GM19455 (cell line): ENCODE measurements at regions not wholly inside any gene's neighbourhood (a gene's known extent, or its start where the extent isn't known, plus 50 kb on each side); places are given as distances from the start of the nearest gene placed in this dataset.

Experiments
- ATAC-seq: cut with Tn5 transposase; IDR thresholded peaks from one replicate; pipeline ENCODE4 v1.9.1; 2021; ENCODE audit not compliant: unreplicated experiment

- no peak for ATAC-seq
Observed at GRCh38 chr13:40136896-40137295, 481.4 kb downstream of the COG6 start.

GRCh38 chr13:40137400-40137799 is 481.9 kb downstream of the COG6 start:
- no peak for ATAC-seq

- no peak for ATAC-seq
Observed at GRCh38 chr13:40139896-40140520, 484.5 kb downstream of the COG6 start.

- ATAC-seq, result no peak
Observed at GRCh38 chr13:40141859-40142555, 486.5 kb downstream of the COG6 start.

GRCh38 chr13:40143106-40143505 is 487.6 kb downstream of the COG6 start:
- no peak for ATAC-seq

GRCh38 chr13:40143559-40143958 is 488.1 kb downstream of the COG6 start:
- ATAC-seq, result no peak

- no peak for ATAC-seq
Observed at GRCh38 chr13:40145139-40145538, 489.7 kb downstream of the COG6 start.

GRCh38 chr13:40146063-40146462 is 490.6 kb downstream of the COG6 start:
- no peak for ATAC-seq

GRCh38 chr13:40146611-40147117 is 491.2 kb downstream of the COG6 start:
- ATAC-seq, result no peak

GRCh38 chr13:40148101-40148500 is 492.6 kb downstream of the COG6 start:
- ATAC-seq, result no peak

- no peak for ATAC-seq
Observed at GRCh38 chr13:40148742-40149141, 493.3 kb downstream of the COG6 start.

GRCh38 chr13:40149611-40150274 is 494.3 kb downstream of the COG6 start:
- ATAC-seq, result no peak

- ATAC-seq, result no peak
Observed at GRCh38 chr13:40151673-40152072, 496.2 kb downstream of the COG6 start.

GRCh38 chr13:40152145-40152544 is 496.7 kb downstream of the COG6 start:
- no peak for ATAC-seq

GRCh38 chr13:40152922-40153321 is 497.5 kb downstream of the COG6 start:
- no peak for ATAC-seq

GRCh38 chr13:40153516-40153915 is 498.1 kb downstream of the COG6 start:
- no peak for ATAC-seq

- ATAC-seq, result no peak
Observed at GRCh38 chr13:40155201-40155600, 499.7 kb downstream of the COG6 start.

GRCh38 chr13:40158218-40158617 is 502.8 kb downstream of the COG6 start:
- ATAC-seq, result no peak

GRCh38 chr13:40158757-40159156 is 503.3 kb downstream of the COG6 start:
- ATAC-seq, result no peak

- no peak for ATAC-seq
Observed at GRCh38 chr13:40159736-40160135, 504.3 kb downstream of the COG6 start.

- ATAC-seq, result no peak
Observed at GRCh38 chr13:40160618-40161350, 505.3 kb downstream of the COG6 start.
